Pancreas (tissue), 10 donors: ENCODE measurements at regions not wholly inside any gene's neighbourhood (a gene's known extent, or its start where the extent isn't known, plus 50 kb on each side); places are given as distances from the start of the nearest gene placed in this dataset.

Experiments
- ATAC-seq, 4 donors: fragments of 200-7000 bp; cut with Tn5 transposase; one replicate each; pipeline versions ENCODE4 v1.8.0 to v1.9.1; 2020; ENCODE audit warnings: mild to moderate bottlenecking in 4 of 4, moderate library complexity in 4 of 4
- DNase-seq, 6 donors: peaks; one replicate each; pipeline ENCODE4 v3.0.0-alpha.2; 2020
- FAIRE-seq: peaks from 2 replicates; lab custom pipeline; 2012; peaks lifted over from hg19 to GRCh38; lab: Jason Lieb, UNC
- H3K27ac ChIP-seq, 4 donors: fragments of 200-600 bp; sonication (generic); 1 replicate in 3 of 4; 2 replicates in 1 of 4; pipeline versions ENCODE4 v1.5.0 to v1.8.0; 2020
- H3K27me3 ChIP-seq, 4 donors: fragments of 200-600 bp; one replicate each; pipeline ENCODE4 v1.8.0; 2021
- H3K36me3 ChIP-seq, 3 donors: fragments of 200-600 bp; sonication (generic) in 1 of 3; one replicate each; pipeline versions ENCODE4 v1.5.0 to v1.8.0; 2020 to 2021
- H3K4me1 ChIP-seq, 3 donors: fragments of 200-600 bp; one replicate each; pipeline ENCODE4 v1.8.0; 2021
- H3K4me3 ChIP-seq, 4 donors: fragments of 200-600 bp; sonication (generic) in 2 of 4; one replicate each; pipeline versions ENCODE4 v1.5.0 to v1.8.0; 2020 to 2021
- H3K9me3 ChIP-seq, 4 donors: fragments of 200-600 bp; one replicate each; pipeline ENCODE4 v1.8.0; 2021
- WGBS, 2 donors: extraction: QIAGEN DNeasy Blood & Tissue Kit; methylation state at CpG; one replicate each; pipeline ENCODE4 v1.1.7; 2013; 5-methylcytosine and 5-hydroxymethylcytosine counted together
- intact Hi-C, 3 donors: fragments of 100-400 bp; cut with DNase I; formaldehyde crosslinking; loops; one replicate each; pipeline versions ENCODE4 v1.11.1 to v1.14.2; 2022
- TF ChIP-seq, protein P1 (sequence below), 4 donors: fragments of 200-600 bp; sonication (generic) in 3 of 4; IDR thresholded peaks; one replicate each; pipeline versions ENCODE4 v1.5.0 to v1.8.0; 2021; ENCODE audit warnings: antibody characterized with exemption in 4 of 4
- donor health status: healthy with polysubstance abuse.
- donor health status: DM: no; HTN: no; CAD: no; lungs with moderate emphysema.
- donor health status: DM: no; HTN: no; CAD: no.
- donor health status: control.
- donor health status: control.
- donor health status: Bipolar disorder and iron deficiency.
- donor health status: DM: yes; HTN: yes; CAD: no.
- donor health status: DM: no; HTN: no; CAD: no.
- donor health status: DM: no; HTN: no; CAD: no.
- donor health status: DM: yes; HTN: yes; CAD: no.

DNA sequence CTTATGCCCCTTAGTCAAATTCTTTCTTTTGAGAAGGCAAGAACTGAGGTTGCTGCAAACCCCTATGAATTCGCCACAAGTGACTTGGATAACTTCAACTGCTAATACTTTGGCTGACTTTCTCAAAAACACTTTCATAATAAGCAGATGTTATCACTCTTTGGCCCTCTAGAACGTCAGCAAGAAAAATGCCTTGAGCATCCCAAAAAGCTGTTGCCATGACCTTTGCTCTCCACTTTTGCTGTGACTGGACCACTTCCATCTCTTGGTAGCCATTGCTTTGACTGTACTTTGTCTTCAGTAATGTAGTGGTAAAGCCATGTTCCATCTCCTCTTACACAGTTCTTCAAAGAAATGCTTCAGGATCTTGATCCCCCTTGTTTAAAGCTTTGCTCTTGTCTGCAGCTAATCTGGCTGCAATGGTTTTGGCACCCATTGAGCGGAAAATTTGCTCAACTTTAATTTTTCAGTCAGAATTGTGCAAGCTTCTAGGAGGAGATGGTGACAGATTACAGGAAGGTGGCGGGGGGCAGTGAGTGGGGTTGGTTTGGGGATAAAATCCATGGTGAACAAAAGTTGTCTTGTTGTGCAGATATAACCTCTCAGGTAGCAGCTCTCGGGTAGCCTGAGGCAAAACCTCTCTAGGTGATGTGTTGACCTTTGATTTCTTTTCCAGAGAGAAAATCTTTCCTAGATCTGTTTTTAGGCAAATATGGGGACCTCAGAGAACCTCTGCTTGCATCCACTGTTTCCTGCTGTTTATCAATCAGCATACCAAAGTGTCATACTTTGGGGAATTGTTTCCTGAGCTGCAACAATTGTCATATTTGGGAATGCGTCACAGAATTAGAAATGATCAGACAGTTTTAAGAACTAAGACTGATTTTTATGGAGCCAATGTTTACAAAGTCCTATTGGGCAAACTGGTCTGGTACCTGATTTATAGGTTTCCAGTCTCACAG is 83.6 kb downstream of the CCR1 start:
- DNase-seq (no peak), FAIRE-seq (no peak), ATAC-seq (peak in 2 of 4 donors; percentile 15 to 38)
- H3K27me3 ChIP-seq, result no peaks in the 10 kb centered on the region
- H3K4me3 ChIP-seq, result no peak overlapping the region
- intact Hi-C loops, result no loop called here
- H3K9me3 ChIP-seq, result no peaks in the 10 kb centered on the region
- 67 to 76% methylated on average over 6 of the region's 6 CpGs for WGBS, 2 donors
- TF ChIP-seq, protein P1, sequence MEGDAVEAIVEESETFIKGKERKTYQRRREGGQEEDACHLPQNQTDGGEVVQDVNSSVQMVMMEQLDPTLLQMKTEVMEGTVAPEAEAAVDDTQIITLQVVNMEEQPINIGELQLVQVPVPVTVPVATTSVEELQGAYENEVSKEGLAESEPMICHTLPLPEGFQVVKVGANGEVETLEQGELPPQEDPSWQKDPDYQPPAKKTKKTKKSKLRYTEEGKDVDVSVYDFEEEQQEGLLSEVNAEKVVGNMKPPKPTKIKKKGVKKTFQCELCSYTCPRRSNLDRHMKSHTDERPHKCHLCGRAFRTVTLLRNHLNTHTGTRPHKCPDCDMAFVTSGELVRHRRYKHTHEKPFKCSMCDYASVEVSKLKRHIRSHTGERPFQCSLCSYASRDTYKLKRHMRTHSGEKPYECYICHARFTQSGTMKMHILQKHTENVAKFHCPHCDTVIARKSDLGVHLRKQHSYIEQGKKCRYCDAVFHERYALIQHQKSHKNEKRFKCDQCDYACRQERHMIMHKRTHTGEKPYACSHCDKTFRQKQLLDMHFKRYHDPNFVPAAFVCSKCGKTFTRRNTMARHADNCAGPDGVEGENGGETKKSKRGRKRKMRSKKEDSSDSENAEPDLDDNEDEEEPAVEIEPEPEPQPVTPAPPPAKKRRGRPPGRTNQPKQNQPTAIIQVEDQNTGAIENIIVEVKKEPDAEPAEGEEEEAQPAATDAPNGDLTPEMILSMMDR (IDR thresholded peaks at IDR 0.05), result no peak
- no peak overlapping the region for H3K27ac ChIP-seq
- no peaks in the 10 kb centered on the region for H3K36me3 ChIP-seq
- H3K4me1 ChIP-seq, result no peaks in the 10 kb centered on the region

DNA sequence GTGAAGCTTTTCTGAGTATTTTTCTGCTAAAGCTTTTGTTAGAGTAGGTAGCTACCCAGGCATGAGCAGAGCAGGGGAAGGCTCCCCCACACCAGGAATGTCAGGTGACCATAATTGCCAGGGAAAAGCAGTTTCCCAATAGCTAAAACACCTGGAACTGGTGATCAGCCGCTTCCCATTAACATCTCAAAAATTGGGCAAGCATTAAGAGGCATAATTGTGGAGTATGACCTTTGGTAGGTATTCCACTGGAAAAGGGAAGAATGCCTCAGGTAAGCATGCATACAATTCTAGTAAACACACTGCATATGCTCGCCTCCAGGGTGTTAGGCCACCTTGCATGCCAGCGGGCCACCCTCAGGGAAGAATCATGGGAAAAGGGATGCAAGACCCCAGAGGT is 84.5 kb downstream of the CCR1 start:
- Histone ChIP-seq H3K27me3 (no peaks in the 10 kb centered on the region), H3K27ac (no peak overlapping the region), H3K4me3 (no peak overlapping the region), H3K4me1 (no peaks in the 10 kb centered on the region), H3K9me3 (no peaks in the 10 kb centered on the region), H3K36me3 (no peaks in the 10 kb centered on the region)
- intact Hi-C loops, result no loop called here
- FAIRE-seq, result no peak
- no peak for ATAC-seq
- WGBS, 2 donors, result 88% methylated on average over 3 of the region's 3 CpGs
- no peak for DNase-seq
- TF ChIP-seq, protein P1 (IDR thresholded peaks at IDR 0.05), result no peak

DNA sequence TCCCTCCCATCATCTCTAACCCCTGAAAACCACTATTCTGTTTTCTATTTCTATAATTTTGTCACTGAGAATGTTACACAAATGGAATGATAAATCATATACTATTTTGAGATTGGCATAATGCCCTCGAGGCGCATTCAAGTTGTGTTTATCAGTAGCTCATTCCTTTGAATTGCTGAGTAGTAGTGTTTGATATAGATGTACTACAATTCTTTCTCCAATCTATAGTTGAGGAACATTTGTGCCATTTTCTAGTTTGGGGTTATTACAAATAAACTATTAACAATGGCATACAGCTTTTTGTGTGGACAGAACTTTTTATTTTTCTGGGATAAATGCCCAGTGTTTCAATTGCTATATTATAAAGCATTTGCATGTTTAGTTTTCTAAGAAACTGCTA is 86.0 kb downstream of the CCR1 start:
- H3K27ac ChIP-seq, result no peak overlapping the region
- H3K27me3 ChIP-seq, result no peaks in the 10 kb centered on the region
- no peak for FAIRE-seq
- H3K4me3 ChIP-seq, result no peak overlapping the region
- no peaks in the 10 kb centered on the region for H3K4me1 ChIP-seq
- 44 to 55% methylated on average over 2 of the region's 2 CpGs for WGBS, 2 donors
- intact Hi-C loops, result no loop called here
- H3K9me3 ChIP-seq, result no peaks in the 10 kb centered on the region
- no peak for DNase-seq
- TF ChIP-seq, protein P1 (IDR thresholded peaks at IDR 0.05), result no peak
- ATAC-seq, result no peak
- H3K36me3 ChIP-seq, result no peaks in the 10 kb centered on the region

DNA sequence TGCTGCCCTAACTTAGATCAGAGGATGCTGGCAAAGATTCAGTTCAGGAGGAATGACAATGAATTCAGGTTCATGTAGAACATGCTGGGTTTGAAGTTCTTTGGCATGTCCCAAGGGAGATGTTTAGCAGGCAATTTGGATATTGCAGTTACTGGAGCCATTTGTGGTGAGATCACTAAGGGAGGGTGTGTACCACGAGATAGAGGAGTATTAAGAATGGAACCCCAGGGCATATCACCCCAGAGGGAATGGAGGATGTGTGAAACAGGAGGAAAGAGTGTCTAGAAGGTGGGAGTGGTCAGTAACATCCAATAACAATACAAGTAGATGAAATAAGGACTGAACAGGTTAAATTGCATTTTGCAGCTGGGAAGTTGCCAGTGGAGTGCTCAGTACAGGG is 87.1 kb downstream of the CCR1 start:
- Histone ChIP-seq H3K27ac (no peak overlapping the region), H3K36me3 (no peaks in the 10 kb centered on the region), H3K9me3 (no peaks in the 10 kb centered on the region), H3K4me3 (no peak overlapping the region), H3K27me3 (no peaks in the 10 kb centered on the region), H3K4me1 (no peaks in the 10 kb centered on the region)
- no peak for FAIRE-seq
- DNase-seq, result no peak
- WGBS, 2 donors, result 21 to 24% methylated on average over 1 of the region's 1 CpG
- no peak for ATAC-seq
- intact Hi-C loops, result no loop called here
- TF ChIP-seq, protein P1 (IDR thresholded peaks at IDR 0.05), result no peak
